ENCODE measurements at regions not wholly inside any gene's neighbourhood (a gene's known extent, or its start where the extent isn't known, plus 50 kb on each side); places are given as distances from the start of the nearest gene placed in this dataset.

GRCh38 chr2:18829251-18829902, 240.0 kb upstream of the NT5C1B start:
- no peaks in the 10 kb centered on the region for H3K79me2 ChIP-seq (ENCODE audit: insufficient read depth, low read length)
- no peak overlapping the region for H3K4me2 ChIP-seq (ENCODE audit: low read depth, low read length, poor library complexity, severe bottlenecking)
- no peak overlapping the region for H3K9ac ChIP-seq (ENCODE audit: low read depth, low read length, poor library complexity, severe bottlenecking)
- no peaks in the 10 kb centered on the region for H3K9me2 ChIP-seq (replicated peaks; ENCODE audit: low read depth, low read length)
- no peaks in the 10 kb centered on the region for H3F3A ChIP-seq (ENCODE audit: low read depth)
- no peaks in the 10 kb centered on the region for H3K27me3 ChIP-seq (ENCODE audit: insufficient read depth, low read length, poor library complexity, severe bottlenecking)
- no peaks in the 10 kb centered on the region for H3K36me3 ChIP-seq (ENCODE audit: insufficient read depth, low read length)
- H3K9me3 ChIP-seq (ENCODE audit: insufficient read depth, low read depth, low read length) = no peaks in the 10 kb centered on the region
- no peaks in the 10 kb centered on the region for H4K20me1 ChIP-seq (ENCODE audit: insufficient read depth, low read length, poor library complexity, severe bottlenecking)
- no peak overlapping the region for H2AFZ ChIP-seq (ENCODE audit: low read length)
- H3K4me1 ChIP-seq (ENCODE audit: insufficient read depth, low read length, poor library complexity, severe bottlenecking) = no peaks in the 10 kb centered on the region
- H3K4me3 ChIP-seq (ENCODE audit: low read length, poor library complexity, severe bottlenecking) = no peak overlapping the region
- no peak for TF ChIP-seq EZH2phosphoT487 (IDR thresholded peaks at IDR 0.05; ENCODE audit: borderline replicate concordance)
- TF ChIP-seq, protein P1, sequence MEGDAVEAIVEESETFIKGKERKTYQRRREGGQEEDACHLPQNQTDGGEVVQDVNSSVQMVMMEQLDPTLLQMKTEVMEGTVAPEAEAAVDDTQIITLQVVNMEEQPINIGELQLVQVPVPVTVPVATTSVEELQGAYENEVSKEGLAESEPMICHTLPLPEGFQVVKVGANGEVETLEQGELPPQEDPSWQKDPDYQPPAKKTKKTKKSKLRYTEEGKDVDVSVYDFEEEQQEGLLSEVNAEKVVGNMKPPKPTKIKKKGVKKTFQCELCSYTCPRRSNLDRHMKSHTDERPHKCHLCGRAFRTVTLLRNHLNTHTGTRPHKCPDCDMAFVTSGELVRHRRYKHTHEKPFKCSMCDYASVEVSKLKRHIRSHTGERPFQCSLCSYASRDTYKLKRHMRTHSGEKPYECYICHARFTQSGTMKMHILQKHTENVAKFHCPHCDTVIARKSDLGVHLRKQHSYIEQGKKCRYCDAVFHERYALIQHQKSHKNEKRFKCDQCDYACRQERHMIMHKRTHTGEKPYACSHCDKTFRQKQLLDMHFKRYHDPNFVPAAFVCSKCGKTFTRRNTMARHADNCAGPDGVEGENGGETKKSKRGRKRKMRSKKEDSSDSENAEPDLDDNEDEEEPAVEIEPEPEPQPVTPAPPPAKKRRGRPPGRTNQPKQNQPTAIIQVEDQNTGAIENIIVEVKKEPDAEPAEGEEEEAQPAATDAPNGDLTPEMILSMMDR (conservative IDR thresholded peaks at IDR 0.05; ENCODE audit: low read length) = no peak

- Histone ChIP-seq H3K9me2 (replicated peaks; ENCODE audit: low read depth, low read length) (no peaks in the 10 kb centered on the region), H3K4me3 (ENCODE audit: low read length, poor library complexity, severe bottlenecking) (no peak overlapping the region), H3K27me3 (ENCODE audit: insufficient read depth, low read length, poor library complexity, severe bottlenecking) (no peaks in the 10 kb centered on the region), H3K4me1 (ENCODE audit: insufficient read depth, low read length, poor library complexity, severe bottlenecking) (no peaks in the 10 kb centered on the region), H3K9ac (ENCODE audit: low read depth, low read length, poor library complexity, severe bottlenecking) (no peak overlapping the region), H2AFZ (ENCODE audit: low read length) (no peak overlapping the region), H4K20me1 (ENCODE audit: insufficient read depth, low read length, poor library complexity, severe bottlenecking) (no peaks in the 10 kb centered on the region), H3K9me3 (ENCODE audit: insufficient read depth, low read depth, low read length) (no peaks in the 10 kb centered on the region), H3F3A (ENCODE audit: low read depth) (no peaks in the 10 kb centered on the region), H3K4me2 (ENCODE audit: low read depth, low read length, poor library complexity, severe bottlenecking) (no peak overlapping the region), H3K36me3 (ENCODE audit: insufficient read depth, low read length) (no peaks in the 10 kb centered on the region), H3K79me2 (ENCODE audit: insufficient read depth, low read length) (no peaks in the 10 kb centered on the region)
- TF ChIP-seq, protein P1 (conservative IDR thresholded peaks at IDR 0.05; ENCODE audit: low read length) = no peak
- no peak for TF ChIP-seq EZH2phosphoT487 (IDR thresholded peaks at IDR 0.05; ENCODE audit: borderline replicate concordance)
Measured at GRCh38 chr2:18828296-18828695, 238.9 kb upstream of the NT5C1B start.

DNA sequence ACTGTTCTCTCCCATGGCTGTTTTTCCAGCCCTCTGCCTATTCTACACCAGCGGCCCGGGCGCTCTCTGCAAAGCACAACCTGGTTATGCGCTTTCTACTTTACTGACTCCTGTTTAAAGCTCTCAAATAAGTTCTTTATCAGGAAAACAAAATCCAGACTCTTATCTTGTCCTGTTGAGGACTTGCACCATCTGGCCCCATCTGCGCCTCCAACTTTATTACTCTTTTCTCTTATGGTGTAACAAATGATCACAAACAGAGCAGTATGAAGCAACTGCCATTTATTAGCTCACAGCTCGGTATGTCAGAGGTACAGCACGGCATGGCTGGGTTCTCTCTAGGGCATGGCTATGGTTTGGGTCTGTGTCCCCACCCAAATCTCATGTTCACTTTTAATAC, 236.5 kb upstream of the NT5C1B start:
- H3K9ac ChIP-seq (ENCODE audit: low read depth, low read length, poor library complexity, severe bottlenecking) = no peak overlapping the region
- no peaks in the 10 kb centered on the region for H3K4me1 ChIP-seq (ENCODE audit: insufficient read depth, low read length, poor library complexity, severe bottlenecking)
- no peaks in the 10 kb centered on the region for H3K9me2 ChIP-seq (replicated peaks; ENCODE audit: low read depth, low read length)
- H3K79me2 ChIP-seq (ENCODE audit: insufficient read depth, low read length) = no peaks in the 10 kb centered on the region
- no peak overlapping the region for H3K4me3 ChIP-seq (ENCODE audit: low read length, poor library complexity, severe bottlenecking)
- H2AFZ ChIP-seq (ENCODE audit: low read length) = no peak overlapping the region
- TF ChIP-seq, protein P1 (conservative IDR thresholded peaks at IDR 0.05; ENCODE audit: low read length) = no peak
- no peak for TF ChIP-seq EZH2phosphoT487 (IDR thresholded peaks at IDR 0.05; ENCODE audit: borderline replicate concordance)
- H3K9me3 ChIP-seq (ENCODE audit: insufficient read depth, low read depth, low read length) = no peaks in the 10 kb centered on the region
- no peaks in the 10 kb centered on the region for H3K36me3 ChIP-seq (ENCODE audit: insufficient read depth, low read length)
- H3K27me3 ChIP-seq (ENCODE audit: insufficient read depth, low read length, poor library complexity, severe bottlenecking) = no peaks in the 10 kb centered on the region
- H3F3A ChIP-seq (ENCODE audit: low read depth) = no peaks in the 10 kb centered on the region
- H3K4me2 ChIP-seq (ENCODE audit: low read depth, low read length, poor library complexity, severe bottlenecking) = no peak overlapping the region
- H4K20me1 ChIP-seq (ENCODE audit: insufficient read depth, low read length, poor library complexity, severe bottlenecking) = no peaks in the 10 kb centered on the region

All from Loucy (cell line).